ENCODE measurements at regions not wholly inside any gene's neighbourhood (a gene's known extent, or its start where the extent isn't known, plus 50 kb on each side); places are given as distances from the start of the nearest gene placed in this dataset.
A peak's percentile ranks its signal among the peaks of the same experiment; 100 is the strongest.

- peak; percentile 5 for DNase-seq (ENCODE audit: low spot score)
Observed at GRCh38 chr7:13144673-13145072, 457.2 kb downstream of the ARL4A start.

- no peak for DNase-seq (ENCODE audit: low spot score)
Observed at GRCh38 chr7:13148548-13148947, 461.1 kb downstream of the ARL4A start.

- no peak for DNase-seq (ENCODE audit: low spot score)
Observed at GRCh38 chr7:13151978-13152377, 464.5 kb downstream of the ARL4A start.

- no peak for DNase-seq (ENCODE audit: low spot score)
Observed at GRCh38 chr7:13152755-13153154, 465.3 kb downstream of the ARL4A start.

GRCh38 chr7:13153266-13153665, 465.8 kb downstream of the ARL4A start:
- DNase-seq (ENCODE audit: low spot score): no peak

GRCh38 chr7:13153742-13154141, 466.3 kb downstream of the ARL4A start:
- no peak for DNase-seq (ENCODE audit: low spot score)

GRCh38 chr7:13155188-13155587, 467.8 kb downstream of the ARL4A start:
- no peak for DNase-seq (ENCODE audit: low spot score)

GRCh38 chr7:13159003-13159402, 471.6 kb downstream of the ARL4A start:
- DNase-seq (ENCODE audit: low spot score): no peak

GRCh38 chr7:13159467-13160184, 472.2 kb downstream of the ARL4A start:
- DNase-seq (ENCODE audit: low spot score): no peak

GRCh38 chr7:13161125-13161524, 473.7 kb downstream of the ARL4A start:
- DNase-seq (ENCODE audit: low spot score): no peak

- DNase-seq (ENCODE audit: low spot score): no peak
Observed at GRCh38 chr7:13165854-13166253, 478.4 kb downstream of the ARL4A start.

- DNase-seq (ENCODE audit: low spot score): no peak
Observed at GRCh38 chr7:13166801-13167200, 479.4 kb downstream of the ARL4A start.

- DNase-seq (ENCODE audit: low spot score): no peak
Observed at GRCh38 chr7:13169356-13169755, 481.9 kb downstream of the ARL4A start.

- DNase-seq (ENCODE audit: low spot score): no peak
Observed at GRCh38 chr7:13174991-13175390, 487.6 kb downstream of the ARL4A start.

- DNase-seq (ENCODE audit: low spot score): no peak
Observed at GRCh38 chr7:13179011-13179582, 491.7 kb downstream of the ARL4A start.

GRCh38 chr7:13179775-13180523, 492.5 kb downstream of the ARL4A start:
- no peak for DNase-seq (ENCODE audit: low spot score)

- no peak for DNase-seq (ENCODE audit: low spot score)
Observed at GRCh38 chr7:13181216-13181615, 493.8 kb downstream of the ARL4A start.

- no peak for DNase-seq (ENCODE audit: low spot score)
Observed at GRCh38 chr7:13185139-13185538, 497.7 kb downstream of the ARL4A start.

- DNase-seq (ENCODE audit: low spot score): no peak
Observed at GRCh38 chr7:13188236-13188805, 500.9 kb downstream of the ARL4A start.

GRCh38 chr7:13188922-13189321, 501.5 kb downstream of the ARL4A start:
- no peak for DNase-seq (ENCODE audit: low spot score)

- DNase-seq (ENCODE audit: low spot score): no peak
Observed at GRCh38 chr7:13189668-13190067, 502.2 kb downstream of the ARL4A start.

GRCh38 chr7:13197501-13197900, 510.1 kb downstream of the ARL4A start:
- peak; percentile 3 for DNase-seq (ENCODE audit: low spot score)

- DNase-seq (ENCODE audit: low spot score): no peak
Observed at GRCh38 chr7:13198036-13198435, 510.6 kb downstream of the ARL4A start.

Data from AG08396 (cell line).